ENCODE measurements at regions not wholly inside any gene's neighbourhood (a gene's known extent, or its start where the extent isn't known, plus 50 kb on each side); places are given as distances from the start of the nearest gene placed in this dataset.

- TF ChIP-seq, protein P1, sequence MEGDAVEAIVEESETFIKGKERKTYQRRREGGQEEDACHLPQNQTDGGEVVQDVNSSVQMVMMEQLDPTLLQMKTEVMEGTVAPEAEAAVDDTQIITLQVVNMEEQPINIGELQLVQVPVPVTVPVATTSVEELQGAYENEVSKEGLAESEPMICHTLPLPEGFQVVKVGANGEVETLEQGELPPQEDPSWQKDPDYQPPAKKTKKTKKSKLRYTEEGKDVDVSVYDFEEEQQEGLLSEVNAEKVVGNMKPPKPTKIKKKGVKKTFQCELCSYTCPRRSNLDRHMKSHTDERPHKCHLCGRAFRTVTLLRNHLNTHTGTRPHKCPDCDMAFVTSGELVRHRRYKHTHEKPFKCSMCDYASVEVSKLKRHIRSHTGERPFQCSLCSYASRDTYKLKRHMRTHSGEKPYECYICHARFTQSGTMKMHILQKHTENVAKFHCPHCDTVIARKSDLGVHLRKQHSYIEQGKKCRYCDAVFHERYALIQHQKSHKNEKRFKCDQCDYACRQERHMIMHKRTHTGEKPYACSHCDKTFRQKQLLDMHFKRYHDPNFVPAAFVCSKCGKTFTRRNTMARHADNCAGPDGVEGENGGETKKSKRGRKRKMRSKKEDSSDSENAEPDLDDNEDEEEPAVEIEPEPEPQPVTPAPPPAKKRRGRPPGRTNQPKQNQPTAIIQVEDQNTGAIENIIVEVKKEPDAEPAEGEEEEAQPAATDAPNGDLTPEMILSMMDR (conservative IDR thresholded peaks at IDR 0.05; ENCODE audit: low read length) = no peak
- DNase-seq (ENCODE audit: low read depth) = no peak
- H3K4me3 ChIP-seq (ENCODE audit: low read length) = no peak overlapping the region
Measured at GRCh38 chr6:21371061-21371460, 222.5 kb upstream of the SOX4 start.

DNA sequence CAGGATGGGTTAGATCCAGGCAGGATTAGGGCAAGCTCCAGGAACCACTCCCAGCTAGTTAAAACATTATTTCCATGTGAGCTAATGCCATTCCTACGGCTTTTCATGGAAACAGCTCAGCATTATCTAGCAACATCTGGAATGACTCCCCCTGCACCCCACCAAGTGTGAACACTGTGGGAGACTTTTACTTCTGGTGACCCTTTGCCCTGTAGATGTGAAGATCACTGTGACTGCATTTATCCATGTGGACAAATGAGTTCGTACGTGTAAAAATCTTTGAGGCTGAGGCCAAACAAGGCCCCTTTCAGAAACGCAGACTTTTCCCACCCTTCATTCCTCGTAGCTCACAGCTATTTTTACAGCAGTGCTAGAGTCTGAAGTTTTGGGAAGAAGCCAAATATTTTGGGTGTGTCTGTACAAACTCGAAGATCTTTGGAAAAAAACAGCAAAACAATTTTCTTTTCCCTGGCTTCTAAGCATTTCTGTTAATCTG lies 221.8 kb upstream of the SOX4 start:
- TF ChIP-seq, protein P1 (conservative IDR thresholded peaks at IDR 0.05; ENCODE audit: low read length) = no peak
- peak; percentile 52 for DNase-seq (ENCODE audit: low read depth)
- no peak overlapping the region for H3K4me3 ChIP-seq (ENCODE audit: low read length)

DNA sequence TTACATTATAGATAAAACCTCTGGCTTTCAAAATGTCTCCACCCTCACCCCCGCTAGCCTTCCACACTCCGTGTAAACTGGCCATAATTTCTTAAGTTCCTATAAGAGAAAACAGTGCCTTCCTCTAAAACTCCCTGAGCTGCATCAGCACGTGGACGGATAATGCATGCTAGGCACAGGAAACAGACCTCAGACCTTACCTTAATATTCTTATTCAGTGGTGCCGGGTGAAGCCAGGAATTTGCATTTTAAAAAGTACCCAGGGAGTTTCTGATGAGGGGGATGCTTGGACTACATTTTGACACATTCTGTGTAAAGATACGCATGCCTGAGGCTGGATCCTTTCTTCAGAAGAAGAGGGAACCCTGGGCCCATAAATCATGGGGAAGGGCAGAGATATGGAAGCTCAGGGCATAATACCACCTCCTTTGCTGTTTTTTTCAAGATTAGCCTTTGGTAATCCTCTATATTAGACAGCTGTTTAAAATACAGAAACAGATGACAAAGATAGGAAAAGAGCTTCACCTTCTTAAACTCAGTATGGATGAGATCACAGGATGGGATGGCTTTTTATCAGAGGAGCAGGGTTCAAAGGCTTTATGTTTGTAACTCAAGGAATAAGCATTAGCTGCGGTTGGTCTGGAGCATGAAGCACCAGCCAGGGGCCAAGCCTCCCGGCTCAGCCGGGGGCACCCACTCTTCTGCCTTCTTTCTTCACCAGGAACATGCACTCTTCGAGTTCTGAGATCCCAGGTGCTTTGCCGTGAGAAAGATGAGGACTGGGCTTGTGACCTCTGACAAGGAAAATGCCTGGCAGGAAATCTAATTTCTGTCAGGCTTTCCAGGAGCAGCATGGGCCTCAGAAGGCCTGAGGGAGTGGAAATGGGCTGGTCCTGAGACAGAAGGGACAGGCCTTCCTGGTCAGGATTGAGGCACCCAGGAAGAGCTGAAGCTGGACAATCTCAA lies 218.1 kb upstream of the SOX4 start:
- TF ChIP-seq, protein P1 (conservative IDR thresholded peaks at IDR 0.05; ENCODE audit: low read length) = no peak
- no peak for DNase-seq (ENCODE audit: low read depth)
- no peak overlapping the region for H3K4me3 ChIP-seq (ENCODE audit: low read length)

- TF ChIP-seq, protein P1 (conservative IDR thresholded peaks at IDR 0.05; ENCODE audit: low read length) = no peak
- H3K4me3 ChIP-seq (ENCODE audit: low read length) = no peak overlapping the region
- DNase-seq (ENCODE audit: low read depth) = no peak
Measured at GRCh38 chr6:21377356-21377755, 216.2 kb upstream of the SOX4 start.

DNA sequence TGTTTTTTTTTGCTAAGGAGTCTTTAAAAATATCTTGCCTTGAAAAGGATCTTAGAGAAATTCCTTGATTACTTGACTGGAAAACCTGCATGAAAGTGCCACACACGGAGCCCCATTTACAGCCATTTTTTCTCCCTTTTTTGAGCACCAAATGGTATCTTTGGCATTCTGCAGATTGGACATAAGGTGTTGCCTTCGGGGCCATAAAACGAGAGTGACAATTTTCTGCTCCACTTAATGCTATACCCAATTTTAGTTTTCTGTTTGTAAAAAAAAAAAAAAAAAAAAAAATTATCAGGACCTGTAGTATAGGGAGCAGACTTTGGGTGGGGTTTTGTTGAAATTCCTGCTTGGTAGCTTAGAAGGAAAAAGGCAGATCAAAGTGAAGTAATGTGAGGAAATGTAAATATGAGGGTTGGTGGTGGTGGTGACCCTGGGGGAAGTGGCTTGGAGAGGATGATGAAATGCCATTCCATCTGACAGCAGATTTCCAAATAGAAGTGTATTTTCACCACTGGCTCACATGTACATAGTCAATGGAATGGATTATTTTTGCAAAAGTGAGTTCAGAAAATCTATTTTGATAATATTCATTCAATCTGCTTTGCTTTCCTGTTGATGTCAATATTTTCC lies 212.1 kb upstream of the SOX4 start:
- TF ChIP-seq, protein P1 (conservative IDR thresholded peaks at IDR 0.05; ENCODE audit: low read length) = no peak
- peak; percentile 16 for DNase-seq (ENCODE audit: low read depth)
- H3K4me3 ChIP-seq (ENCODE audit: low read length) = no peak overlapping the region

DNA sequence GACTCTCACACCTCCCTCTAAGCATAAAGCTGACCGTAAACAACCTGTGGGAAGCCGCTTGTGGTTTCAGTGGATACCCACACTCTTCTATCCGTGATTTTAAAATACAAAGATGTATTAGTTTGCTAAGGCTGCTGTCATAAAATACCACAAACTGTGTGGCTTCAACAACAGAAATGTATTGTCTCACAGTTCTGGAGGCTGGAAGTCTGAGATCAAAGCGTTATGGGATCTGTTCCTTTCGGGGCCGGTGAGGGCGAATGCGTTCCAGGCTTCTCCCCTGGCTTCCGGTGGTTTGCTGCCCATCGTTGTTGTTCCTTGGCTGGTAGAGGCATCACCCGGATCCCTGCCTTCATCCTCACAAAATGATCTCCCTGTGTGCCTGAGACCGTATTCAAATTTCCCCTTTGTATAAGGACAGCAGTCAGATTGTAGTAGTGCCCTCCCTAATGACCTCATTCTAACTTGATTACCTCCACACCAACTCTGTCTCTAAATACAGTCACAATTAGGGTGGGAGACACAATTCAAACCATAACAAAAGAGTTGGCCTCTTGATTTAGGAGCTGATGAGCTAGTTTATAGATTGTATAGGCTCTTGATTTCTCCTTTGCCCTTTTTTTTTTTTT lies 210.6 kb upstream of the SOX4 start:
- H3K4me3 ChIP-seq (ENCODE audit: low read length) = no peak overlapping the region
- no peak for DNase-seq (ENCODE audit: low read depth)
- TF ChIP-seq, protein P1 (conservative IDR thresholded peaks at IDR 0.05; ENCODE audit: low read length) = no peak
